Mammary epithelial cell (primary cell): ENCODE measurements at regions not wholly inside any gene's neighbourhood (a gene's known extent, or its start where the extent isn't known, plus 50 kb on each side); places are given as distances from the start of the nearest gene placed in this dataset.

Source experiments
- EZH2 ChIP-seq: IDR thresholded peaks from 2 replicates; pipeline ENCODE4 v1.6.1; 2012; ENCODE audit warnings: low read length, inconsistent platforms, borderline replicate concordance
- TF ChIP-seq, protein P1 (sequence below), 2 donors: IDR thresholded peaks in 1 of 2; conservative IDR thresholded peaks in 1 of 2; 2 replicates each; pipeline ENCODE4 v1.5.1; 2011 to 2012; ENCODE audit warnings: inconsistent platforms in 2 of 2, low read length in 2 of 2, mild to moderate bottlenecking in 2 of 2, control low read depth in 1 of 2, low read depth in 1 of 2; ENCODE audit not compliant: insufficient read depth in 1 of 2; ENCODE audit errors: extremely low read depth in 1 of 2

DNA sequence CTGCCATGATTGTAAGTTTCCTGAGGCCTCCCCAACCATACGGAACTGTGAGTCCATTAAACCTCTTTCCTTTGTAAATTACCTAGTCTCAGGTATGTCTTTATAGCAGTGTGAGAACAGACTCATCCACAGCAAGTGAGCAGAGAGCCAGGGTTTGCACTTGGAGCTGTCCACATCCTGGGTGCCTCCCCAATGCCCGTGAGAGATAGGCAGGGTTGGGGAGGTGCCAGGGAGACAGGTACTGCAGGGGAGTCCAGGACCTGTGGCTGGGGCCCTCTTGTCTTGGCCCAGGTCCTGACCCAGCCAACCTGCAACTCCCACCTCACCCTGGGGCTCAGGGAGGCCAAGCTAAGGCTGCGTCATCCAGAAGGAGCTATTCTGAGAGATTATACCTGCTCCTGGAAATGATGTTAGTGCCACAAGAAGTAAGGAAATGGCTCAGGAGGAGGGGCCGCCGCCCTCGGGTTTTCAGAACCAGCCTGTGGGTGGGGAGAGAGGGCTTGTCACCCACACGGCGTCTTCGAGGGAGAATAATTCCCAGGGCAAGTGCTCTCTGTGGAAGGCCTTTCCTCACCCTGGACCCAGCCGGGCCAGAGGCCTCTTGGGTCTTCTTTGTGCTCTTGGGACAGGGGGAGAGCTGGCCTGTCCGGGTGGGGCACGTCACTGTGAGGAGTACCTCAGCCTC is 66.5 kb downstream of the ADRA2C start:
- TF ChIP-seq, protein P1, sequence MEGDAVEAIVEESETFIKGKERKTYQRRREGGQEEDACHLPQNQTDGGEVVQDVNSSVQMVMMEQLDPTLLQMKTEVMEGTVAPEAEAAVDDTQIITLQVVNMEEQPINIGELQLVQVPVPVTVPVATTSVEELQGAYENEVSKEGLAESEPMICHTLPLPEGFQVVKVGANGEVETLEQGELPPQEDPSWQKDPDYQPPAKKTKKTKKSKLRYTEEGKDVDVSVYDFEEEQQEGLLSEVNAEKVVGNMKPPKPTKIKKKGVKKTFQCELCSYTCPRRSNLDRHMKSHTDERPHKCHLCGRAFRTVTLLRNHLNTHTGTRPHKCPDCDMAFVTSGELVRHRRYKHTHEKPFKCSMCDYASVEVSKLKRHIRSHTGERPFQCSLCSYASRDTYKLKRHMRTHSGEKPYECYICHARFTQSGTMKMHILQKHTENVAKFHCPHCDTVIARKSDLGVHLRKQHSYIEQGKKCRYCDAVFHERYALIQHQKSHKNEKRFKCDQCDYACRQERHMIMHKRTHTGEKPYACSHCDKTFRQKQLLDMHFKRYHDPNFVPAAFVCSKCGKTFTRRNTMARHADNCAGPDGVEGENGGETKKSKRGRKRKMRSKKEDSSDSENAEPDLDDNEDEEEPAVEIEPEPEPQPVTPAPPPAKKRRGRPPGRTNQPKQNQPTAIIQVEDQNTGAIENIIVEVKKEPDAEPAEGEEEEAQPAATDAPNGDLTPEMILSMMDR (conservative IDR thresholded peaks at IDR 0.05 in 1 of 2, IDR thresholded peaks at IDR 0.05 in 1 of 2; ENCODE audit: extremely low read depth in 1 of 2, insufficient read depth in 1 of 2, low read depth in 1 of 2, low read length in 2 of 2) = no peak
- no peak for TF ChIP-seq EZH2
